ENCODE measurements at regions not wholly inside any gene's neighbourhood (a gene's known extent, or its start where the extent isn't known, plus 50 kb on each side); places are given as distances from the start of the nearest gene placed in this dataset.
"Not testable (repeated sequence)": the region's sequence is repeated elsewhere in the genome, so short reads cannot be mapped to it uniquely, and the experiment has no call there.

DNA sequence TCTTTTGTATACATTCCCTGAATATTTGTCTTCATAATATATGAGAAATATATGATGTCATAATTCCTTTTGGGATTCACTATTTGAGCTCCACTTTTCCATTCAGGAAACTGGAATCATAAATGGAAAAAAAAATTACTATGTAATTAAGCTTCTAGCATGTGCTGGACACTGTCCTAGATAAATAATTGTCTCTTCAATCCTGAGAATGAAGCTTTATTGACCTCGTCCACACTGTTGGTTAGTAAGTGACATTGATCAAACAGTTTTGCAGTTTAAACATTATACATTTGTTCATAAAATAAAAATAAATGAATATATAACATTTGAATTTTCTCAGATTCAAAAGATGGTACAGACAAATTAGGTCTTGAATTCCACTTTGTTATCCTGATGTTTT, 1691.2 kb downstream of the LRRC4C start:
- DNase-seq = no peak
- Histone ChIP-seq H3K9me3 (no peaks in the 10 kb centered on the region), H3K4me3 (no peak overlapping the region), H3K27me3 (no peaks in the 10 kb centered on the region), H3K36me3 (no peaks in the 10 kb centered on the region), H3K4me1 (no peaks in the 10 kb centered on the region), H3K27ac (no peak overlapping the region)
- WGBS, 5 donors = 31 to 76% (median 63%) methylated on average over 1 of the region's 1 CpG
- intact Hi-C loops (cut with DNase I; ENCODE audit: low total_unique reads) = no loop called here
- TF ChIP-seq, protein P1, sequence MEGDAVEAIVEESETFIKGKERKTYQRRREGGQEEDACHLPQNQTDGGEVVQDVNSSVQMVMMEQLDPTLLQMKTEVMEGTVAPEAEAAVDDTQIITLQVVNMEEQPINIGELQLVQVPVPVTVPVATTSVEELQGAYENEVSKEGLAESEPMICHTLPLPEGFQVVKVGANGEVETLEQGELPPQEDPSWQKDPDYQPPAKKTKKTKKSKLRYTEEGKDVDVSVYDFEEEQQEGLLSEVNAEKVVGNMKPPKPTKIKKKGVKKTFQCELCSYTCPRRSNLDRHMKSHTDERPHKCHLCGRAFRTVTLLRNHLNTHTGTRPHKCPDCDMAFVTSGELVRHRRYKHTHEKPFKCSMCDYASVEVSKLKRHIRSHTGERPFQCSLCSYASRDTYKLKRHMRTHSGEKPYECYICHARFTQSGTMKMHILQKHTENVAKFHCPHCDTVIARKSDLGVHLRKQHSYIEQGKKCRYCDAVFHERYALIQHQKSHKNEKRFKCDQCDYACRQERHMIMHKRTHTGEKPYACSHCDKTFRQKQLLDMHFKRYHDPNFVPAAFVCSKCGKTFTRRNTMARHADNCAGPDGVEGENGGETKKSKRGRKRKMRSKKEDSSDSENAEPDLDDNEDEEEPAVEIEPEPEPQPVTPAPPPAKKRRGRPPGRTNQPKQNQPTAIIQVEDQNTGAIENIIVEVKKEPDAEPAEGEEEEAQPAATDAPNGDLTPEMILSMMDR (IDR thresholded peaks at IDR 0.05) = no peak
- no peak for TF ChIP-seq POLR2A (IDR thresholded peaks at IDR 0.05)
- no peak for TF ChIP-seq POLR2AphosphoS5 (IDR thresholded peaks at IDR 0.05)
- TF ChIP-seq EP300 (IDR thresholded peaks at IDR 0.05) = no peak

DNA sequence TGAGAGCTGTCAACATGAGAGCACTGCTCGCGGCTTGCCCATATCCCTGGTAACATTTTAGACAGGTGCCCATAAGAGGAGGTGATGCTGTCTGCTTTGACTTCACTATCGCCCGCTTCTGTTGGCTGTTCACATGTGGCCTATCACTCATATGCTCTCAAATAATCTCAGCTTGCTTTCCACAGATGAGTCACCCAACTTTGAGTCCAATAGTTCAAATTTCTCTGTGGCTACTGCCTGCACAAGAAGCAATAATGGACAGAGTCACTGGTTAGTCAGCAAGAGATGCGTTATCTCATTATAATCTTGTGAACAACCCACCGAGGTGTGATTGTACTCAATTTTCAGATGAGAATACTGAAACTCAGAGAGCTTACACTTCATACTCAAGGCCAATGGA, 1714.1 kb downstream of the LRRC4C start:
- intact Hi-C loops (cut with DNase I; ENCODE audit: low total_unique reads) = no loop called here
- H3K36me3 ChIP-seq = no peaks in the 10 kb centered on the region
- no peak for TF ChIP-seq POLR2AphosphoS5 (IDR thresholded peaks at IDR 0.05)
- TF ChIP-seq, protein P1 (IDR thresholded peaks at IDR 0.05) = no peak
- no peak for TF ChIP-seq POLR2A (IDR thresholded peaks at IDR 0.05)
- no peak for TF ChIP-seq EP300 (IDR thresholded peaks at IDR 0.05)
- no peaks in the 10 kb centered on the region for H3K27me3 ChIP-seq
- DNase-seq = no peak
- no peak overlapping the region for H3K4me3 ChIP-seq
- 72 to 88% (median 80%) methylated on average over 6 of the region's 6 CpGs for WGBS, 5 donors
- H3K4me1 ChIP-seq = no peaks in the 10 kb centered on the region
- no peaks in the 10 kb centered on the region for H3K9me3 ChIP-seq
- no peak overlapping the region for H3K27ac ChIP-seq

DNA sequence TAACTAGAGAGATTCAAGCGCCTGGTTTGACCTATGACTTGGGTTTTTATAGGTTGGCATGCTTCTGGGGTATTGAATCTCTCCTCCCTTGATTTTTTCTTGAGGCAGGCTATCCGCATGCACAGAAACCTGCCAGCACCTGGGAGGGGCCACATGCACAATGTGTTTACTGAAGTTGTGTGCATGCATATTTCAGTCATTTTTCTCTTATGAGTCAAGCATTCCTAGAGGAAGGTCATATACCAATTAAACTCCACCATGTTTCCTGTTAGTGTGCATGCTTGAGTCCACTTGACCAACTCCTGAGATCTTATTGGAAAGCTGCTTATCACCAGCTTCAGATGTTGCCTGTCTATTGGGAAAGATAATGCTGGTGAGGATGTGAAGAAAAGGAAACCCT, 1718.4 kb downstream of the LRRC4C start:
- intact Hi-C loops (cut with DNase I; ENCODE audit: low total_unique reads) = no loop called here
- TF ChIP-seq, protein P1 (IDR thresholded peaks at IDR 0.05) = no peak
- no peak overlapping the region for H3K27ac ChIP-seq
- no peaks in the 10 kb centered on the region for H3K36me3 ChIP-seq
- H3K27me3 ChIP-seq = no peaks in the 10 kb centered on the region
- no peak overlapping the region for H3K4me3 ChIP-seq
- 68 to 92% (median 89%) methylated on average over 2 of the region's 2 CpGs for WGBS, 5 donors
- no peak for DNase-seq
- no peaks in the 10 kb centered on the region for H3K4me1 ChIP-seq
- H3K9me3 ChIP-seq = no peaks in the 10 kb centered on the region

DNA sequence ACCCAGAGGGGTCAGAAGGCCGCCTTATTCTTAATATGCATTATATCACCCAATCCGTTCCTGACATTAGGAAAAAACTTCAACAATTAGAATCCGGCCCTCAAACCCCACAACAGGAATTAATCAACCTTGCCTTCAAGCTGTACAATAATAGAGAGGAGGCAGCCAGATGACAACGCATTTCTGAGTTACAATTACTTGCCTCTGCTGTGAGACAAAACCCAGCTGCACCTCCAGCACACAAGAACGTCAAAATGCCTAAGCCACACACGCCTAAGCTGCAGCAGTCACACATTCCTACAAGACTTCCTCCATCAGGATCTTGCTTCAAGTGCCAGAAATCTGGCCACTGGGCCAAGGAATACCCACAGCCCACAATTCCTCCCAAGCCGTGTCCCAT, 1723.1 kb downstream of the LRRC4C start:
- H3K27me3 ChIP-seq; H3K36me3 ChIP-seq; DNase-seq; intact Hi-C loops (cut with DNase I; ENCODE audit: low total_unique reads); H3K4me1 ChIP-seq; H3K4me3 ChIP-seq; H3K27ac ChIP-seq; H3K9me3 ChIP-seq: not testable (repeated sequence)
- WGBS, 5 donors = 67 to 83% (median 74%) methylated on average over 7 of the region's 7 CpGs

DNA sequence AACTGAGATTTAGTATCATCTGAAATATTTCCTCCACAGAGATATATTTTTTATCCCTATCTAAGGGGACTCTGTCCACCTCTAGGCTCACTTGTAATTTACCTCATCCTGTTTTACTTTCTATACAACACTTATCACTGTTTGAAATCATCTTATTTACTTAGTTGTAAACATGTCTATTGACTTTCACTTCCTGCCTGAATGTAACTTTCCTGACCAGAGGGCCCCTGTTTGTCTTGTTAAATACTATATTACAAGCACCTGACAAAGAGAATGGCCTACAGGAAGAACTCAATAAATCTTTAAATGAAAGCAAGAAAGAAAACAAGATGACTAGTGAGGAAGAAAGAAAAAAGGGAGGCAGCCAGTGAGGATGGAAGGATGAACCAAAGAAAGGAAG, 1727.5 kb downstream of the LRRC4C start:
- Histone ChIP-seq H3K4me1 (no peaks in the 10 kb centered on the region), H3K27me3 (no peaks in the 10 kb centered on the region), H3K9me3 (no peaks in the 10 kb centered on the region), H3K4me3 (no peak overlapping the region), H3K36me3 (no peaks in the 10 kb centered on the region), H3K27ac (no peak overlapping the region)
- no peak for DNase-seq
- intact Hi-C loops (cut with DNase I; ENCODE audit: low total_unique reads) = no loop called here
- TF ChIP-seq POLR2A (IDR thresholded peaks at IDR 0.05) (no peak), POLR2AphosphoS5 (IDR thresholded peaks at IDR 0.05) (no peak), EP300 (IDR thresholded peaks at IDR 0.05) (no peak)
- TF ChIP-seq, protein P1 (IDR thresholded peaks at IDR 0.05) = no peak

Measured in stomach (tissue), 8 donors.